ENCODE measurements at regions not wholly inside any gene's neighbourhood (a gene's known extent, or its start where the extent isn't known, plus 50 kb on each side); places are given as distances from the start of the nearest gene placed in this dataset.

DNA sequence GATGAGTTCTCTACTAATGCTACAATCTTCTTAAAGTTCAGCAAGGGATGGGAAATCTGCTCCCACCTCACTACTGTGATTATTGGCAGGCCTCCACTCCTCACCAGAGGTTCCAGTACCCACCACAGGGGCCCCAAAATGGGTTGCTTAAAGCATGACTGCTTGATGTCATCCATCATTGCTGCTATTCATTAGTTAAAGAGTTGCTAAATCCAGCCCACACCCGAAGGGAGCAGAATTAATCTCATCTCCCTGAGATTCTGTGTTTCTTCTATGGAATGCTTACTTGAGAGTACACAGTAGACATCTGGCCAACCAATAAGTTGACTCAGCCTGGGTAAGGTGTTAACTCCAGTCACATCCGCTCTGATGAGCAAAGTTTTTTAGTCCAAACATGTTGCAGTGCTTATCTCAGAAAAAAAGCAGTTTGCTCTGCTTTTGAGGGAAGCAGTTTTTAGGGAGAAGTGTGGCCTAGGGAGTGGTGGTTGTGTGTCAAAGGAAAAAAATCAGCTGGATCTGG lies 690.2 kb upstream of the POU3F3 start (continued):
- TF ChIP-seq, protein P1, sequence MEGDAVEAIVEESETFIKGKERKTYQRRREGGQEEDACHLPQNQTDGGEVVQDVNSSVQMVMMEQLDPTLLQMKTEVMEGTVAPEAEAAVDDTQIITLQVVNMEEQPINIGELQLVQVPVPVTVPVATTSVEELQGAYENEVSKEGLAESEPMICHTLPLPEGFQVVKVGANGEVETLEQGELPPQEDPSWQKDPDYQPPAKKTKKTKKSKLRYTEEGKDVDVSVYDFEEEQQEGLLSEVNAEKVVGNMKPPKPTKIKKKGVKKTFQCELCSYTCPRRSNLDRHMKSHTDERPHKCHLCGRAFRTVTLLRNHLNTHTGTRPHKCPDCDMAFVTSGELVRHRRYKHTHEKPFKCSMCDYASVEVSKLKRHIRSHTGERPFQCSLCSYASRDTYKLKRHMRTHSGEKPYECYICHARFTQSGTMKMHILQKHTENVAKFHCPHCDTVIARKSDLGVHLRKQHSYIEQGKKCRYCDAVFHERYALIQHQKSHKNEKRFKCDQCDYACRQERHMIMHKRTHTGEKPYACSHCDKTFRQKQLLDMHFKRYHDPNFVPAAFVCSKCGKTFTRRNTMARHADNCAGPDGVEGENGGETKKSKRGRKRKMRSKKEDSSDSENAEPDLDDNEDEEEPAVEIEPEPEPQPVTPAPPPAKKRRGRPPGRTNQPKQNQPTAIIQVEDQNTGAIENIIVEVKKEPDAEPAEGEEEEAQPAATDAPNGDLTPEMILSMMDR (IDR thresholded peaks at IDR 0.05 in 2 of 3, conservative IDR thresholded peaks at IDR 0.05 in 1 of 3; ENCODE audit: borderline replicate concordance in 1 of 3, insufficient read depth in 1 of 3, low read depth in 2 of 3, low read length in 2 of 3), result no peak
- TF ChIP-seq ELF1 (IDR thresholded peaks at IDR 0.05; ENCODE audit: borderline replicate concordance, low read depth), result no peak
- TF ChIP-seq SRF (IDR thresholded peaks at IDR 0.05; ENCODE audit: low read depth), result no peak
- no peak for TF ChIP-seq POLR2A (IDR thresholded peaks at IDR 0.05; ENCODE audit: borderline replicate concordance, extremely low read depth, insufficient read depth, insufficient read length)
- no peak for TF ChIP-seq FOSL1 (IDR thresholded peaks at IDR 0.05; ENCODE audit: low read depth)
- TF ChIP-seq TCF7L2 (IDR thresholded peaks at IDR 0.05; ENCODE audit: borderline replicate concordance, extremely low read depth, insufficient read depth, insufficient read length), result no peak
- no peak for TF ChIP-seq SP1 (IDR thresholded peaks at IDR 0.05; ENCODE audit: low read depth)
- TF ChIP-seq JUND (IDR thresholded peaks at IDR 0.05), result no peak
- TF ChIP-seq, protein P2, sequence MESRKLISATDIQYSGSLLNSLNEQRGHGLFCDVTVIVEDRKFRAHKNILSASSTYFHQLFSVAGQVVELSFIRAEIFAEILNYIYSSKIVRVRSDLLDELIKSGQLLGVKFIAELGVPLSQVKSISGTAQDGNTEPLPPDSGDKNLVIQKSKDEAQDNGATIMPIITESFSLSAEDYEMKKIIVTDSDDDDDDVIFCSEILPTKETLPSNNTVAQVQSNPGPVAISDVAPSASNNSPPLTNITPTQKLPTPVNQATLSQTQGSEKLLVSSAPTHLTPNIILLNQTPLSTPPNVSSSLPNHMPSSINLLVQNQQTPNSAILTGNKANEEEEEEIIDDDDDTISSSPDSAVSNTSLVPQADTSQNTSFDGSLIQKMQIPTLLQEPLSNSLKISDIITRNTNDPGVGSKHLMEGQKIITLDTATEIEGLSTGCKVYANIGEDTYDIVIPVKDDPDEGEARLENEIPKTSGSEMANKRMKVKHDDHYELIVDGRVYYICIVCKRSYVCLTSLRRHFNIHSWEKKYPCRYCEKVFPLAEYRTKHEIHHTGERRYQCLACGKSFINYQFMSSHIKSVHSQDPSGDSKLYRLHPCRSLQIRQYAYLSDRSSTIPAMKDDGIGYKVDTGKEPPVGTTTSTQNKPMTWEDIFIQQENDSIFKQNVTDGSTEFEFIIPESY (IDR thresholded peaks at IDR 0.05; ENCODE audit: extremely low read depth, insufficient replicate concordance, low read length), result no peak

DNA sequence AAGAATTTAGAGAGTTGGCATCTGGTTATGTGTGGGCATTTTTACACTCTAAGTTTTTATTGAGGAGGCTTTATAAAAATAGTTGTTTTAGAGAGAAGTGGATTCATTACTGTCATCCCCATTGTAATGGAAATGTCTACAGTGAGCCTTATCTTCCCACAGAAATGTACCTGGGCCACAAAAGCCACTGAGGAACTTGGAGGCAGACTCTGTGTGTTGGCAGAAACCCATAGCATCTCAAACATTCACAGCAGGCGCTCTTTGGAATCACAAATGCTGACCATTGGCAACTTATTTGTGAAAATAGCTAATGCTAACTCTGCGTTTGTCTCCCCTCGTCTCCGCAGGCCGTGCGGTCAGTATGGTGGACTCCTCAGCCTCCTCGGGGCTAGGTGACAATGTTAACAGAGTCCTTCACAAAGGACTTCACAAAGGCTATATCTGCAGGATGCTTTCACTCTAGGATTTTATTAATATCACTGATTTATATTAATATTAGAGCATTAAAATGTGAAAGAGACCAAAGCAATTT lies 689.1 kb upstream of the POU3F3 start:
- Histone ChIP-seq H3K27ac (ENCODE audit: low read depth, low read length) (no peak overlapping the region), H3K4me3 (replicated peaks in 1 of 2; ENCODE audit: low read depth in 1 of 2, low read length in 2 of 2) (no peak overlapping the region), H3K4me1 (ENCODE audit: control insufficient read depth in 1 of 2, insufficient read depth in 2 of 2, low read length in 2 of 2) (no peaks in the 10 kb centered on the region), H3K27me3 (ENCODE audit: insufficient read depth, low read length) (no peaks in the 10 kb centered on the region), H3K79me2 (ENCODE audit: insufficient read depth, low read length) (no peaks in the 10 kb centered on the region), H3K36me3 (ENCODE audit: control insufficient read depth in 1 of 2, insufficient read depth in 2 of 2, low read length in 2 of 2) (no peaks in the 10 kb centered on the region), H3K9me3 (ENCODE audit: control insufficient read depth in 1 of 2, insufficient read depth in 1 of 2, low read depth in 1 of 2, low read length in 2 of 2) (peaks cover 0 to 30% of the 10 kb centered on the region in 2 experiments; a peak in 2 of 4 replicates), H3K9ac (ENCODE audit: low read length) (no peak overlapping the region), H3K9me2 (ENCODE audit: insufficient read depth) (no peaks in the 10 kb centered on the region), H2AFZ (ENCODE audit: low read depth, low read length, poor library complexity, severe bottlenecking) (no peak overlapping the region), H4K20me1 (ENCODE audit: insufficient read depth) (no peaks in the 10 kb centered on the region), H3K4me2 (ENCODE audit: low read length) (no peak overlapping the region)
- intact Hi-C loops (cut with micrococcal nuclease), result no loop called here
- ChIA-PET RAD21 (ENCODE audit: low non-redundant PET in 1 of 2, low total read pairs in 2 of 2, uncharacterized antibody in 2 of 2, unreplicated experiment in 2 of 2) (no interaction called here), POLR2A (no interaction called here), CTCF (no interaction called here)
- TF ChIP-seq POLR2A (IDR thresholded peaks at IDR 0.05; ENCODE audit: borderline replicate concordance, extremely low read depth, insufficient read depth, insufficient read length), result no peak
- TF ChIP-seq RAD21 (IDR thresholded peaks at IDR 0.05; ENCODE audit: low read depth), result no peak
- no peak for TF ChIP-seq CBX3 (IDR thresholded peaks at IDR 0.05; ENCODE audit: low read depth)
- TF ChIP-seq, protein P3, sequence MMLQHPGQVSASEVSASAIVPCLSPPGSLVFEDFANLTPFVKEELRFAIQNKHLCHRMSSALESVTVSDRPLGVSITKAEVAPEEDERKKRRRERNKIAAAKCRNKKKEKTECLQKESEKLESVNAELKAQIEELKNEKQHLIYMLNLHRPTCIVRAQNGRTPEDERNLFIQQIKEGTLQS (IDR thresholded peaks at IDR 0.05), result no peak
- TF ChIP-seq ELF1 (IDR thresholded peaks at IDR 0.05; ENCODE audit: borderline replicate concordance, low read depth), result no peak
- TF ChIP-seq ZNF274 (IDR thresholded peaks at IDR 0.05; ENCODE audit: low read depth, low read length), result no peak
- no peak for TF ChIP-seq POLR2AphosphoS5 (IDR thresholded peaks at IDR 0.05; ENCODE audit: low read depth, low read length)
- TF ChIP-seq SRF (IDR thresholded peaks at IDR 0.05; ENCODE audit: low read depth), result no peak
- ATAC-seq (no peak), DNase-seq (ENCODE audit: low read depth, low spot score) (no peak)
- BruUV-seq (replicated peaks), result no TSS peak
